ENCODE measurements at regions not wholly inside any gene's neighbourhood (a gene's known extent, or its start where the extent isn't known, plus 50 kb on each side); places are given as distances from the start of the nearest gene placed in this dataset.

DNA sequence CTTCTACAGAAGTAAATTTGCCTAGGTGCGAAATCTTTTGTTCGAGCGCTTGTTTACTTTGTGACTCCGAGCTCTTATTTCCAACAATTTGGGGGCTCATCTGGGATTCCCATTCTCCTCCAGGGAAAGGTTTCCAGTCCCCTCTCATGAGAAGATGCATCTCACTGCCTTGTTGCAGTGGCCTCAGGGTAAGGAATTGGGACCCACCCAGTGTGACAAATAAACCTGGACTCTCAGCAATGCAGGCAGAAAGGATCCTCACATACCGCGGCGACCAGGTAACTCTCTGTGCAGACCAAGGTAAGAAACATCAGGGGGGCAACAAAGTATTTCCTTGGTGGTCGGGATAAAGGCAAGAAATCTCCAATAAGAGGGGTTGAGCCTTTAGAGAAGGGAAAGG is 1169.3 kb downstream of the DSC3 start:
- TF ChIP-seq CTCF (IDR thresholded peaks at IDR 0.05) (no peak), POLR2A (IDR thresholded peaks at IDR 0.05) (no peak)

Measured in lower leg skin (tissue), 3 donors.